NCI-H1417 (cell line): ENCODE measurements at regions not wholly inside any gene's neighbourhood (a gene's known extent, or its start where the extent isn't known, plus 50 kb on each side); places are given as distances from the start of the nearest gene placed in this dataset.

Experiments
- DNase-seq, 3 experiments: peaks; one replicate each; lab custom pipeline; 2025; lab: John Stamatoyannopoulos, UW

DNA sequence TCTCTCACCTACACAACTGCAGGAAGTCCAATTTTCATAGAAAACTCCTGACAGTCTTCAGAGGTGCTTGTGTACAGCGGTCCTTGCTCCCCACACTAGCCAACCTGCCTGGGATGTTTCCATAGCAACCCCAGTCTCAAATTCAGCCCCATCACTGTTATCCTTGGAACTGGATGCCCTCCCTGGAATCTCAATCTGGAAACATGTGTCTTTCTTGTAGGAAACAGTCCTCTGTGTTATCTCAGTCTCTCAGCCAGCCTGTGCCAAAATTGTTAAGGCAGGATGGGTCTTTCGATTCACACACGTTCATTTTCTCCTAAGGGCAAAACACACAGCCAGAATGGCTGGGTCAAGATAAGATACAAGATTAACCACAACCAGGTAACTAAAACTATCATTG, 295.5 kb upstream of the RND3 start:
- DNase-seq: peak in 1 of 3 experiments; percentile 6

DNA sequence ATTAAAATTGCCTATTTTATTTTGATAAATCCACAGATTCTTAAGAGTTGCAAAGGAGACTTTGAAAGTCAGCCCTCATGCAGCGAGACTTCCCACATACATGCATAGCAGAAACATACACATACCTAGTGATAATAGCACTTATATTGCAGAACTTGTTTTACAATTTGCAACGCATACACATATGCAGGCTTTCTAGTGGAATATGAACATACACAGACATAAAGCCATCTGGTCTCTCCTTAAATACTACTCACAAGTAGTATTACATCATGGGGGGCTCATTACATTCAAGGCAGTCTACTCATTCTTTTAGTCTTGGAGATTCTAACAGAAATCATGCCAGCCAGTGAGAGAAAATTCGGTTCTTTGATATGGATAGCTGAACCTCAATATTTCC, 295.1 kb upstream of the RND3 start:
- no peak for DNase-seq

DNA sequence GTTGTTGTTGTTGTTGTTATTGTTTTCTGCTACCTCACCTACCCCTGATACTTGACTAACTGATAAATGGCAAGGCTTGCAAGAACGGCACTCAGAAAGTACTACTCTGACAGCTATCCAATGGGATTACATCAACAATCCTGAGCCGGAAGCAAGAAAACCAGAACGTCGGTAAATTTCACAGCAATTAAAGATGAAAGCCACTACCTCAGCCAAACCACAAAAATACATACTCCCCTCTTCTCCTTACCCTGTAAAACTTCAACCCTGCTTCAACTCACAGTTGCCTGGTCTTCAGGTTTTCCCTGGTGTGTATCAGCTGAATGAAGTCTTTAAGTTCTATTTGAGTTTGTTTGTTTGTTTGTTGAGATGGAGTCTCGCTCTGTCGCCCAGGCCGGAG, 293.7 kb upstream of the RND3 start:
- DNase-seq: no peak

DNA sequence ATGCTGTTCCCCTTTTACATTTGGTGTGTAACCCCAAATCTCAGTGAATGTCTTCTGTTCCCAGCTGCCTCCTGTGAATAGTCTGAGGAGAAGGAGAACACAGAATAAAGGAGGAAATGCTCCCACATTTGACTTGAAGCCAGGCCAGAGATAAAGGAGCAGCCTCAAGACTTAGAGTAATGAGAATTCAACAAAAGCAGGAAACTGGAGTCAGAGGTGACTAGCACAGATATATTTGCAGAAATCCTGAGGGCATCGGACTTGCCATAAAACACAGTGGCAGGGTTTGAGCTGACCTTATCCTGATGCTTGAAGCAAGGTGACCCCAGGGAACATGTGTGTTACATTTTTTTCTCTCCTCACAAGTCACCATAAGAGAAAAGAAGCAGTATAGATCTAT, 291.4 kb upstream of the RND3 start:
- no peak for DNase-seq

DNA sequence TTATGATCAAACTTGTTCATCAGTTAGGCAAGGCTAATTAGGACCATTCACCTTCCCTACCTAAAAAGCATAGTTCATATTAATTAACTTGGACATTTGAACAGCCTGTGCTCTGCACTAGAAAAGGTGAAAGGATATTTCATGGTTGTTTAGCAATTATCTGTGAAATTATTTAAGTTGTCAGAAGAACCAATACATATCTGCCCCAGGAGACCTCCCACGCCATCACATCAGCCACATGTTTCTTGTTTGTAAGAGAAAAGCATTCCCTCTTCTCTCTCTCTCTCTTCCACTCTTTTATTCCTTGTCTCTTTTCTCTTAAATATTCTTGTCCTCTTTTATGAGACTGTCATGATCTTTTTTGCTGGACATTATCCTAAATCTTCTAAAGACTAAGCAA, 282.0 kb upstream of the RND3 start:
- DNase-seq: no peak

DNA sequence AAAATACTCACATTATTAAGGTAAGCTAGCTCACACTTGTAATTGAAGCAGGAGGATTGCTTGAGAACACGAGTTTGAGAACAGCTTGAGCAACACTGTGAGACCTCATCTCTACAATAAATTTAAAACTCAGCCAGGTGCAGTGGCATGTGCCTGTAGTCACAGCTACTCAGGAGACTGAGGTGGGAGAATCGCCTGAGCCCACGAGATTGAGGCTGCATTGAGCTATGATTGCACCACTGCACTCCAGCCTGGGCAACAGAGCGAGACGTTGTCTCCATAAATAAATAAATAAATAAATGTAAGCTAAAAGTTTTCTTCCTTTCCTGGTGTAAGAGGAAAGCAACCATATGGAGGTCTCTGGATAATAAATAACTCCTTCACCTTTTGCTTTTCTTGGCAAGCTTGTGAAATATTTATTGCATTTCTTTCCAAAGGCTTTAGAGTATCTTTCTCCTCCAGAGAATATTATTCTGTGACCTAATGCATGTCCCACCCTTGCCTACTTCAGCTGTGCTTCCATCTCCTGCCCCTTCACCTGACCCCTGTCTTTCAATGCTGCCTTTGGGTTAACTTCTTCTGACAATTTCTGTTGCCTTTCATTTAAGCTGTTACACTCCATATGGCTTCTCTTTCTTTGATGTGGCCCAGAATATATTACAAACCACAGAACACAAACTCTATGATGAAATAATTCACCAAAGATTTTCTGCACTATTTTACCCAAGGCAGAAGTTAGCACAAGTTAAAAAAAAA, 280.7 kb upstream of the RND3 start:
- peak in 1 of 3 experiments; percentile 40 for DNase-seq

DNA sequence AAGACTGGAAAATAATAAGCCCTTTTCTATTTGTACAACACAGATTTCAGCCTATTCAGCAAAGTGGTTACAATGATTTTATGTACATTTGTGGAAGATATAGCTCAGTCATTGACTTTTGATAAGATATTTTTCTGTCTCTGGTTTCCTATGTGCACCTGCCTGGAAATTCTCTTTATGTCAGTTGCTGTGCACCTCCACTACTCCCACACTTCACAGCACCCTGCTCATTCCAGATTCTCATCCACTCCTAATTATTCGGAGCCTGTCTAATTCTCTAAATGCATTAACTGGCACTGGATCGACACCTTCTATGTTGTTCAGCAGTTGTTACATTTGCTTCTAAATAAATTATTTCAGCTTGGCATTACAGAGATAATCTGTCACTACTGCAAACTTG, 275.1 kb upstream of the RND3 start:
- peak in 1 of 3 experiments; percentile 22 for DNase-seq

DNA sequence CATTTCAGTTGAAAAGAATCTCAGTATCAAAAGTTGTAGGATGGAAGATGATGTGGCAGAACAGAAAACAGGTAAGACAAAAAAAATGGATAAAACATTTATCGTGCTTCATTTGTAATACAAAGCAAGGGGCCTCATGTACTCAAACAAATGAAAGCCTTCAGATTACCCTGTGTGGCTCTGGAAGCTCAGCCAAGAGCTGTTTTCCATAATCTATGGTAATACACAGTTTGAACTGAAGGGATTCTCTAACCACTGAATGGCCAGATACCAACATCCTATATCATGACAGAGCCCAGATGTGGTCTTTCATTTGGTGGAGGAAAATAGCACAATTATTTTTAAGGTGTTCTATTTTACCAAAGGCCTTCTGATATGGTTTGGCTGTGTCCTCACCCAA, 272.1 kb upstream of the RND3 start:
- DNase-seq: peak in 1 of 3 experiments; percentile 4

DNA sequence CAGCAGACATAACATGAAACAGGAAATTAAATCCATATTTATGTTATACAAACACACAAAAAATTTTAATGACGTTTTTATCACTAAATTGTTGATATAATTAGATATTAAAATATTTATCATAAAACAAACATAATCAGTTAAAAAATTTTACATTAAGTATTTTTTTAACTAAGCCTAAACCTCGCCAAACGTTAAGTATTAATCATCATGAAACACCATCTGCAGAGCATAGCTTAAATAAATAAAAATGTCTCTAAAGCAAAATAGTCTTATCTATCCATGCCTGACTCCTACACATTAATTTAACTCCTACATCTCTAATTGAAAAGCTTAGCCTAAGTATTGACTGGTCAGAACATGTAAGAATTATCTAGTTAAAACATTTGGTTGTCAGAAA, 271.6 kb upstream of the RND3 start:
- DNase-seq: no peak

DNA sequence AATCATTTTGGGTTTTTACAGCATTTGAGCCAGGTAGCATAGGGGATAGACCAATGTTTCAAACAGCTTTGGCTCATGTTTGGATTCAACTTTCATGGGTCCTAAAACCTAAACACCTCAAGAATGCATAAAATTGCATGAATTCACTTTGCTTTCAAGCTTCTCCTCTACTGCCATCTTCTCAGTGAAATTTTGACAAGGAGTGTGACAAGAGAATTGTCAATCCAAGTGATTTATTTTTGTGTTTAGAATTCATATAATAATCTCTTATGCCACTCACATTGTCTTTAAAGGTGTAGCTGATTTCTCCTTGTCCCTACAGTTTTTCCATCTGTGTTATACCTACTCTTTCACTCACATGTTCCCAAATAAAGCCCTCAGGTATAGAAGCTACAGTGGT, 264.8 kb upstream of the RND3 start:
- no peak for DNase-seq

DNA sequence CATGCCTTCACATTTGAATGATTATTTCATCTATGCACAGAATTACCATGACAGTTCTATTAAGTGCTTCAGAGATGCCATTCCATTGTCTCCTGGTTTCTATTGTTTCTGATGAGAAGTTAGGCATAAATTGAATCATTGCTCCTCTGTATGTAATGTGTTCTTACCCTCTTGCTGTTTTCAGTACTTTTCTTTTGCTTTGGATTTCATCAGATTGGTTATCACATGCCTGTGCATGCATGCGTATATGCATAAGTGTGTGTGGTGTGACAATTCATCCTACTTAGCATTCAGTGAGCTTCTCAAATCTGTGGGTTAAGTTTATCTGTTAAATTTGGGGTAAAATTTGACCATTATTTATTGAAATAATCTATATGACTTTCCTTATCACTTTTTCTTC, 263.3 kb upstream of the RND3 start:
- no peak for DNase-seq

DNA sequence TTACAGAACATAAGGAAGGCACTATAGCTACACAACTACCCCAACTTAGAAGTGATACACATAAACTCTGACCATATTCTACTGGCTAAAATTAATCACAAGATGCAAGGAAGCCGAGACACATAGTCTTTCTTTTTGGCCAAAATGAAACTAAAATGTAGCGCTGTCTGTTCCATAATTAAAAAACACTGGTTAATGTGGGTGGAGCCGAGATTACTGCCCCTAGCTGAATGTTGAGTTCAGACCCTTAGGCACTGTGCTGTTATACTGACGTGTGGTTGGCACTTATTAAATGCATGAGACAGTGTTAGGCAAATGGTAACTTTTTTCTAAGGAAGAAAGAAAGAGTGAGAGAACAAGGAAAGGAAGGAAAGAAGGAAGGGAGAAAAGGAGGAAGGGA, 254.6 kb upstream of the RND3 start:
- no peak for DNase-seq

DNA sequence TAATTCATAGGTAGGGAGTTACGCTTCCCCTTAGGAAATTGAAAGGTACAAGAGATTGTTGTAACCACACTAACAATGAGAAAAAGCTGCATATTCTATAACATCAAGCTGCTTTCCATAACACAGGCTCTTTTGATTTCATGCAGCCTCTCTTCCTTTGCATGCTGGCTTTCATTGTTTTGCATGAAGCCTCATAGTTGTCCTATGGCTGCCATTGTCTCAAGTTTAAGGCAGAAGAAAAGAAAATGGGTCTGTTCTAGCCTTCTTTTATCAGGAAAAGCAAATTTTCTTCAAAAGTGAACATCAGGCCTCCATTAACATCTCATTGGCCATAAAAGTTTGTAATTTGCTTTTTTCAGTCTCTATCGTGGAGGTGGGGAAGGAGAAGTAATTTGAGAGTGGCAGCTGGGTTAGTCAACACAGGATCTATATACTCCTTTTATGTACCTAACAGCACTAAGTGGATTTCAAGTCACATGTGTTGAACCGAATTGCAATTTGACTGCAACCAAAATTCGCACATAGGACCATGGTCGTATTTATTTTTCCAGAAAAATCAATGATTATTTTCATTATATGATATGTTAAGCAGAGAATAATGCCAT, 248.5 kb upstream of the RND3 start:
- no peak for DNase-seq

DNA sequence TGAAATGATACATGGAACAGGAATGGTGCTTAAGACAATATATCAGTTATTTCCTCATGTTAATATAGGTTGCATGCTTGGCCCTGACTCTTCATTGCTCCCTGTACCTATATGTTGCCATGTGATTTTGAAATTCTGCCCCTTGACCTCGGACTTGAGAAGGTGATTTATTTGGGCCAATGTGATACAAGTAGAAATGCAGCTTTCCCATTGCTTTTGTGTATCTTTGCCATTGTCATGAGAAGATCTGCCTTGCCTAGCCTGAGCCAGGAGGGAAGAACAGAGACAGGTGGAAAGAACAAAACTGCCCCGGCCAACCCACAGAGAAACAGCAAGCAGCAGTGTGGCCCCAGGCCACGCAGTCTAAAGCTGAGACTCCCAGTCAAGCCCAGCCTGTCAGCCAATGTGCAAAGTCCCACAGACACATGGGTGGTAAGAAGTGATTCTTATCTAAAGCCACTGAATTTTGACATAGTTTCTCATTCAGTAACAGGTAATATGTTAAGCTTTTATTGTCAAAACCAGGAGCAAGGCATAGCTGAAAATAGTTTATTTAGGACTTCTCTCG, 245.7 kb upstream of the RND3 start:
- no peak for DNase-seq

DNA sequence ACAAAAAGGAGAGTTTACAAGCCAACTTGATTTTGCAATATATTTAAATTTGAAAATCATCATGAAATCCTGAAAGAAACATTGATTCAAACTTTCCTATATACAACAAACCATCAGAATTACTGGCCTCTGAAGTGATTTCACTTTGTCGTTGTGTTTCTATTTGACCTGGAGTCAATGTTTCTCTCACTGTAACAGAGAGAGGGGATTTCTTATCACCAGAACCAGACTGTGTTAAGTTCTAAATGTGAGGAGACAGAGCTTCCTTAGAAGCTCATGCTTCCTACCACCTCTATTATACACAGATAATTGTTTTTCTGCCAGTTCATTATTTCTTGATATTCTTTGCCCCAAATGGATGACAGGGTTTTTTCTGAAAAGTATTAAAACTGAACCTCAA, 245.0 kb upstream of the RND3 start:
- DNase-seq: no peak

DNA sequence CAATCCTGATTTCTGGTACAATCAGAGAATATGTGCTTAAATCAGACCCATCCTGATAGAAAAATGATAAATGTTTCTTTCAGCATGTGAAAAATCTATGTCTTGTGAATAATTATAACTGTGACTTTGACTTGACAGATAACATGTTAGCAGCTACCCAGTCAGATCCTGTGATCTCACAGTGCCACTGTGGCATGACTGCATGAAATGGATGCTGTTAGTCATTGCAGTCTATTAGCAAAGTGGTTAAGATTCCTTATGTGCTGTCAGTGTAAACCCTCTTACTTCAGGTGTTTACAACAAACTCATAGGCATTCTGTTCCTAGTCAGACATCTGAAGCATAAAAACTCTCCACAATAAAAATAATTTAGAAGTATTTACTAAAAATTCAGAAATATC, 244.6 kb upstream of the RND3 start:
- DNase-seq: no peak

DNA sequence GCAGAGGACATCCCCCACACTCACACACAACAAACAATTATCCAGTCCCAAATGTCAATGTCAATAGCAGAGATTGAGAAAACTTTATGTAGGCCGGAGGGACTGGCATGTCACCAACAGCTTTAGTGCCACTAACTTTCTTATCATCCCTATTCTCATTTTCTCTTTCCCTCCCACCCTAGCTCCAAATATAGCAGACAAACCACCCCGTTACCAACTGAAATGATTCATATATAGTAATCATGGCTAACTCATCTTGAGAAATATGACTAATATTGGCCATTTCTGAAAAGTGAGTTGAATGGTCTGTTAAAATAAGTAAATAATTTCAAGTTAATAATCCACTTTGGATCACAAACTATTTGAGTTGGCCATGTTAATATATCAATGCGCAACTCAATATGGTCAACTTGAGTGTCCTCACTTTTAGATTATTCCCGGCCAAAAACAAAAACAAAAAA, 242.1 kb upstream of the RND3 start:
- no peak for DNase-seq

DNA sequence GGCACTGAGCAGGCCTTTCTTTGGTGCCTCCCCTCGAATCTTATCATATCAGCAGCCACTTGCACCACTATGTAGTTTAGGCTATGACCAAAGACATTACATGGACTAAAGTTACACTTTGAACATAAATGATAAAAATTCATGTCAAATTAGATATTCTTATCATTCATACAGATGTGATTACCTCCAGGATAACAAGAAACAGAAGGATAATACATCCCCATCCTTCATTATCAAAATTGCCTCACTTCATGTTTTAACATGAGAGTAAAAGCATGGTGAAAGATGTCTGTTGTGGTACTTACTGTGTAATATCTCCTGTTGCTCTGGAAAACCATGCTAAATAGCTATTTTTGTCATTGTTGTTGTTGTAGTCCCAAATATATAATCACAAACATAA, 230.8 kb upstream of the RND3 start:
- DNase-seq: no peak

DNA sequence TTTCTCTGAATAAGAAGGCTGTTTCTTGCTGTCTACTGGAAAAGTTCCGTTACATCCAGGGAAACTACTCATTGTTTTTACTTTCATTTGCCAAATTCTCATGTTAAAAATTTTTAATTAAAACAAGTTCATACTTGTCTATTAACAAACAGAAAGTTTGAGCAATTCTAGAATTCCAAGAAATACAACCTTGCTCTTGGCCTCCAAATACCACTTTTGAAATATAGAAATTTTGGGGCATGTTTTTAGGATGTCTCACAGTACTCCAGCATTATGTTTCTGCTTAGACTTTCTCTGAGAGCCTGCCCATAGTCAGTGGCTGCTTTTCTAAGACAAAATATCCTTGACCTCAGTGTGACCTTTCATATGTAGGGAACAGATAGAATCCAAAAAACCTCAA, 228.7 kb upstream of the RND3 start:
- no peak for DNase-seq

DNA sequence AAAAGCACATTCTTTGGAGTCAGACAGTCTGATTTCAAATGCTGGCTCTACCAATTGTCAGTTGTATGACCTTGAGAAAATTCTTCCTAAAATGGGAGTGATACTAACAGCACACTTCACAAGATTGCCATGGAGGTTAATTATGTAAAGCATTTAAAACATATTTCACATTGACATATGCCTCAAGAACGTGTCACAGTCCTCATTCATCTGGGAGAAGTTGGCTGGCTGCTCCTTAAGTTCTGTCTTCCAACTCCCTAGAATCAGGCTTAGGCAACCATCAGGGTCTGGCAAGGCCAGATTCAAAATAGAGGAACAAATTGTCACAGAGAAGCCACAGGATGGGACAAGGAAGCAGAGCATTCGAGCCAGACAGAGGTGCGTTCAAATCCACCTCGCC, 228.0 kb upstream of the RND3 start:
- DNase-seq: no peak

DNA sequence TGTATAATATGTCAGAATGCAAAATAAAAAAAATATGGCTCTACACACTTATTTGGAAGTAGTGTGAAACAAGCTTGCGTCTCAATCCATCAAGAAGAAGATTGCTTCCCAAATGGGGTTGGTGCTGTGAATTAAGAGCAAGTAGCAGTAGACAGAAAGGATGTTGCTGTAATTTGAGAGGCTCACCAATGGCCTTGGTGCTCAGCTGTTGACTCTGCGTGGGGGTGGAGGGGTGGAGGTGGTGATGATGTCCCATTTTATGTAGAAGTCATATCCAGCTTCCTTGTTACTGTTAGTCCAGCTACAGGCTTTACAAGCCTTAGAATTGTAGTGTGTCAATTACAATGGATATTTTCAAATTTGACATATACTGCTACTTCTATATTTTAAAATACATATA, 223.4 kb upstream of the RND3 start:
- peak; percentile 2 to 96 (median 74) for DNase-seq

DNA sequence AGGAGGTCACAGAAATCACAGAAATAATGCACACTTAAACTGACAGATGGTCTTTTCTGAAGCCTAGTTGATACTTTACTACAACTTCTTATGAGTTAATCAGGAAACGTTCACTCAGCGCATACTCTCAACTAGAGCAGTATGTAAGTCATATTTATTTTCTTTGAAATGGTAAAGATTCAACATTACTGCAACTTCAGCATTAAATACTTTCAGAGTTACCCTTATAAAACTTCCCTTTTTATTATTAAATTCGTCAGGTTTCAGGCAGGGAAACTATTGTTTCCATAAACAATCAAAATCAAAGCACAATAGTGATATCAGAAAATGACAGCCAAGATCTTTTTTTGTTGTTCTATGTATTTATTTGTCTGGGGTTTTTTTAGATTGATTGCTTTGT, 222.6 kb upstream of the RND3 start:
- no peak for DNase-seq

DNA sequence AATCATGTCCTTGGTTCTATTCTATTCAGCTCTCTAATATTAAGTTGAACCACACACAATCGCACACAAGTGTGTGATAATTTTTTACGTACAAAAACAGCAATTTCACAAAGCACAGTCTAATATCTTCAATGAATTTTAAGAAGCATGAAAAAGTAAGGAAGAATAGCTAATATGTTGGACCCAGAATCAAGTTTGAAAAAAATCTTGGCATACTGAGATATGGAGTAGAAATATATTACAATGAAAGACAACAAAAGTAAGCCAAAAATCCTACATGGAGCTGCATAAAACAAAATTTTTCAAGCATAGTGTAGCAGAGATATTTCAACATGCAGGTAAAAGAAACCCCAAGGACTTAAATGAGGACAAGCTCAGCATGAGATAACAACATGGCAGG, 219.1 kb upstream of the RND3 start:
- DNase-seq: no peak

DNA sequence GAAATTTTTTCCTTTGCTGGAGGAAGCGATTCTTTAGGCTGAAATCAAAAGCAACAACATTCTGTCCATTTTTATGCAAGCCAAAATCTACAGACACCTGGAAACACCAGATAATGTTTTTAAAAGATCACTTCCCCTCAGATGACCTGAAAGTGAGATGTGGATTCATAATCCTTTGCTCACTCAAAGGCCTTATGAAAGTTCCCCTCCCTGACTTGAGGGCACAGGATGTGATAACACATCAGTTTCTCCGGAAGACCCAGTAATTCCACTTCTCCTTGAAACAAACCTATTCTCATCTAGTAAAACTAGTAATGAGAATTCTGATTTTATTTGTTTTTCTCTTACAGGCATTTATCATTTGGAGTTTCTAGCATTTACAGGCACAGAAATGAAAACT, 218.3 kb upstream of the RND3 start:
- DNase-seq: peak in 1 of 3 experiments; percentile 6
